Endothelial cell of umbilical vein (primary cell): ENCODE measurements at regions not wholly inside any gene's neighbourhood (a gene's known extent, or its start where the extent isn't known, plus 50 kb on each side); places are given as distances from the start of the nearest gene placed in this dataset.

Source experiments
- BruUV-seq: library from RNA; stranded (reverse); fragments of 400-500 nt; replicated peaks from 2 replicates; lab custom pipeline; 2021; lab: Mats Ljungman, UMichigan
- CTCF ChIA-PET: fragments of 300-600, 350-600 bp; sonication (Branson Sonifier 250); formaldehyde crosslinking; loops from one replicate; lab custom pipeline; 2021; ENCODE audit warnings: antibody characterized with exemption, inconsistent platforms; lab: Charles Lee
- POLR2A ChIA-PET: fragments of 300-600, 350-600 bp; sonication (Branson Sonifier 250); formaldehyde crosslinking; loops from one replicate; lab custom pipeline; 2021; ENCODE audit warnings: antibody characterized with exemption, inconsistent platforms; lab: Charles Lee
- DNase-seq: peaks from one replicate; pipeline ENCODE4 v3.0.0-alpha.2; 2011; ENCODE audit warnings: low read depth, low spot score
- FAIRE-seq: peaks from 2 replicates; lab custom pipeline; 2011; peaks lifted over from hg19 to GRCh38; lab: Jason Lieb, UNC
- H2AFZ ChIP-seq: 2 replicates; pipeline ENCODE4 v1.6.0; 2012; ENCODE audit warnings: low read depth, low read length, control low read depth, inconsistent platforms
- H3K27ac ChIP-seq: 2 replicates; pipeline ENCODE4 v1.5.1; 2011; ENCODE audit warnings: low read depth, mild to moderate bottlenecking, control low read depth, low read length, moderate library complexity; ENCODE audit not compliant: insufficient read depth
- H3K27me3 ChIP-seq, 2 experiments: 2 replicates each; pipeline versions ENCODE4 v1.6.0 to v1.6.1; 2011; ENCODE audit warnings: low read length in 2 of 2, mixed read lengths in 1 of 2; ENCODE audit not compliant: control insufficient read depth in 2 of 2, insufficient read depth in 2 of 2
- H3K36me3 ChIP-seq, 2 experiments: 2 replicates in 1 of 2; 3 replicates in 1 of 2; pipeline ENCODE4 v1.5.1; 2011; ENCODE audit warnings: low read length in 2 of 2, mild to moderate bottlenecking in 1 of 2, moderate library complexity in 1 of 2; ENCODE audit not compliant: control insufficient read depth in 2 of 2, insufficient read depth in 2 of 2; ENCODE audit errors: extremely low read depth in 1 of 2
- H3K4me1 ChIP-seq: 3 replicates; pipeline ENCODE4 v1.5.1; 2011; ENCODE audit warnings: mild to moderate bottlenecking, low read length; ENCODE audit not compliant: control insufficient read depth, insufficient read depth; ENCODE audit errors: extremely low read depth
- H3K4me2 ChIP-seq: 2 replicates; pipeline ENCODE4 v1.6.1; 2011; ENCODE audit warnings: low read length, control low read depth, mixed read lengths; ENCODE audit not compliant: insufficient read depth
- H3K4me3 ChIP-seq, 3 experiments: fragments of 200-600 bp in 1 of 3; sonication (generic), shearing (Covaris generic) in 1 of 3; replicated peaks in 1 of 3; 2 replicates each; pipeline ENCODE4 v1.5.1; 2011 to 2016; ENCODE audit warnings: control low read depth in 3 of 3, low read length in 3 of 3, mild to moderate bottlenecking in 2 of 3, inconsistent platforms in 1 of 3, low read depth in 1 of 3, moderate library complexity in 1 of 3; ENCODE audit not compliant: insufficient read depth in 1 of 3
- H3K79me2 ChIP-seq: 2 replicates; pipeline ENCODE4 v1.6.0; 2012; ENCODE audit warnings: low read length, inconsistent platforms; ENCODE audit not compliant: control insufficient read depth, insufficient read depth
- H3K9ac ChIP-seq: replicated peaks from 2 replicates; pipeline ENCODE3; 2011; ENCODE audit warnings: low read length, control low read depth; ENCODE audit not compliant: insufficient read depth; ENCODE audit errors: extremely low read depth
- H3K9me1 ChIP-seq: replicated peaks from 3 replicates; pipeline ENCODE4 v1.6.0; 2011; ENCODE audit warnings: mild to moderate bottlenecking, low read length; ENCODE audit not compliant: control insufficient read depth, insufficient read depth; ENCODE audit errors: extremely low read depth
- H3K9me3 ChIP-seq: replicated peaks from 2 replicates; pipeline ENCODE4 v1.5.1; 2012; ENCODE audit warnings: low read length, inconsistent platforms; ENCODE audit not compliant: control insufficient read depth, insufficient read depth
- H4K20me1 ChIP-seq: replicated peaks from 2 replicates; pipeline ENCODE3; 2011; ENCODE audit warnings: mild to moderate bottlenecking, low read length; ENCODE audit not compliant: control insufficient read depth, insufficient read depth; ENCODE audit errors: extremely low read depth
- CTCF ChIP-seq, 2 donors: IDR thresholded peaks; 1 replicate in 1 of 2; 2 replicates in 1 of 2; pipeline ENCODE4 v1.5.1; 2011; ENCODE audit warnings: low read length in 2 of 2, mild to moderate bottlenecking in 2 of 2, moderate library complexity in 2 of 2, control low read depth in 1 of 2, inconsistent platforms in 1 of 2, low read depth in 1 of 2; ENCODE audit not compliant: insufficient read depth in 1 of 2; ENCODE audit errors: extremely low read depth in 1 of 2
- EZH2 ChIP-seq: IDR thresholded peaks from 2 replicates; pipeline ENCODE4 v1.6.1; 2012; ENCODE audit warnings: borderline replicate concordance, low read depth, mild to moderate bottlenecking, moderate library complexity, low read length, inconsistent platforms; ENCODE audit not compliant: severe bottlenecking
- FOS ChIP-seq: IDR thresholded peaks from 2 replicates; pipeline ENCODE4 v1.6.1; 2011; ENCODE audit warnings: mild to moderate bottlenecking, low read length, moderate library complexity, borderline replicate concordance; ENCODE audit not compliant: insufficient read depth
- GATA2 ChIP-seq: IDR thresholded peaks from 2 replicates; pipeline ENCODE4 v1.7.0; 2011; ENCODE audit warnings: low read depth, mild to moderate bottlenecking, moderate library complexity, mixed read lengths, low read length; ENCODE audit not compliant: insufficient read length, insufficient read depth
- MAX ChIP-seq: IDR thresholded peaks from 2 replicates; pipeline ENCODE4 v1.6.1; 2011; ENCODE audit not compliant: insufficient read depth, insufficient read length
- MYC ChIP-seq: IDR thresholded peaks from one replicate; pipeline ENCODE4 v1.6.1; 2011; ENCODE audit warnings: mild to moderate bottlenecking, low read depth, low read length
- POLR2A ChIP-seq: IDR thresholded peaks from 2 replicates; pipeline ENCODE4 v1.6.1; 2012; ENCODE audit warnings: low read depth, mild to moderate bottlenecking, control low read depth, low read length
- POLR2AphosphoS5 ChIP-seq: IDR thresholded peaks from 2 replicates; pipeline ENCODE4 v1.6.1; 2012; ENCODE audit warnings: low read depth, mild to moderate bottlenecking, control low read depth, low read length, moderate library complexity; ENCODE audit not compliant: insufficient read depth
- dilution Hi-C: fragments of 300-500 bp; cut with MboI; formaldehyde crosslinking; loops from one replicate; pipeline ENCODE4 v1.15.0; 2019; ENCODE audit warnings: low sequenced_read_pairs; ENCODE audit not compliant: extremely low pct_ligation_motif_present
- intact Hi-C: fragments of 100-400 bp; cut with micrococcal nuclease; formaldehyde crosslinking; loops from one replicate; pipeline ENCODE4 v1.10.0; 2022

GRCh38 chr5:176183321-176184074 is 54.7 kb upstream of the SIMC1 start:
- Histone ChIP-seq H3K4me3 (no peak overlapping the region), H3K9me3 (no peaks in the 10 kb centered on the region), H3K4me2 (no peak overlapping the region), H3K9ac (no peak overlapping the region), H3K27ac (no peak overlapping the region), H3K27me3 (no peaks in the 10 kb centered on the region), H3K79me2 (no peaks in the 10 kb centered on the region), H3K36me3 (no peaks in the 10 kb centered on the region), H4K20me1 (no peaks in the 10 kb centered on the region), H3K9me1 (no peaks in the 10 kb centered on the region), H3K4me1 (no peaks in the 10 kb centered on the region), H2AFZ (no peak overlapping the region)
- TF ChIP-seq POLR2AphosphoS5 (no peak), FOS (no peak), MAX (no peak), POLR2A (no peak), MYC (no peak), CTCF (IDR thresholded peaks at IDR 0.05; ENCODE audit: extremely low read depth in 1 of 2, insufficient read depth in 1 of 2, low read depth in 1 of 2, low read length in 2 of 2) (no peak), EZH2 (no peak), GATA2 (no peak)
- dilution Hi-C loops (no loop called here), intact Hi-C loops (no loop called here)
- no TSS peak for BruUV-seq
- CTCF ChIA-PET = no interaction called here
- no peak for DNase-seq
- no peak for FAIRE-seq
- POLR2A ChIA-PET = no interaction called here
